CD14-positive monocyte (primary cell): ENCODE measurements at regions not wholly inside any gene's neighbourhood (a gene's known extent, or its start where the extent isn't known, plus 50 kb on each side); places are given as distances from the start of the nearest gene placed in this dataset.

Source experiments
- DNase-seq, 3 donors: peaks; one replicate each; pipeline ENCODE4 v3.0.0-alpha.2; 2011 to 2022
- H2AFZ ChIP-seq: 2 replicates; pipeline ENCODE4 v1.6.0; 2012; ENCODE audit warnings: mild to moderate bottlenecking, low read depth, low read length, inconsistent platforms; ENCODE audit not compliant: insufficient read depth, poor library complexity, severe bottlenecking
- H3K27ac ChIP-seq, 2 donors: 1 replicate in 1 of 2; 2 replicates in 1 of 2; pipeline ENCODE4 v1.5.1; 2012 to 2013; ENCODE audit warnings: low read length in 2 of 2, control low read depth in 1 of 2, inconsistent platforms in 1 of 2, low read depth in 1 of 2, mild to moderate bottlenecking in 1 of 2
- H3K27me3 ChIP-seq, 2 donors: one replicate each; pipeline versions ENCODE4 v1.6.0 to v1.6.1; 2011 to 2013; ENCODE audit warnings: low read length in 2 of 2; ENCODE audit not compliant: control insufficient read depth in 2 of 2, insufficient read depth in 2 of 2
- H3K36me3 ChIP-seq, 2 donors: replicated peaks in 1 of 2; 1 replicate in 1 of 2; 2 replicates in 1 of 2; pipeline versions ENCODE4 v1.5.1 to v1.6.1; 2012 to 2013; ENCODE audit warnings: low read length in 2 of 2, control low read depth in 1 of 2, inconsistent platforms in 1 of 2, mild to moderate bottlenecking in 1 of 2; ENCODE audit not compliant: insufficient read depth in 2 of 2, control insufficient read depth in 1 of 2
- H3K4me1 ChIP-seq, 2 donors: 1 replicate in 1 of 2; 2 replicates in 1 of 2; pipeline versions ENCODE4 v1.5.1 to v1.6.1; 2012 to 2013; ENCODE audit warnings: low read length in 2 of 2, control low read depth in 1 of 2, inconsistent platforms in 1 of 2, mild to moderate bottlenecking in 1 of 2, moderate library complexity in 1 of 2; ENCODE audit not compliant: insufficient read depth in 2 of 2, control insufficient read depth in 1 of 2
- H3K4me2 ChIP-seq: replicated peaks from 2 replicates; pipeline ENCODE3; 2012; ENCODE audit warnings: low read length, moderate library complexity, mild to moderate bottlenecking; ENCODE audit not compliant: poor library complexity, severe bottlenecking; ENCODE audit errors: extremely low read depth
- H3K4me3 ChIP-seq, 3 experiments: fragments of 200-600 bp in 1 of 3; sonication (generic) in 1 of 3; replicated peaks in 1 of 3; 1 replicate in 2 of 3; 2 replicates in 1 of 3; pipeline ENCODE4 v1.5.1; 2011 to 2013; ENCODE audit warnings: low read length in 3 of 3, mild to moderate bottlenecking in 3 of 3, control low read depth in 2 of 3, low read depth in 2 of 3, inconsistent platforms in 1 of 3, moderate library complexity in 1 of 3
- H3K79me2 ChIP-seq: 2 replicates; pipeline ENCODE4 v1.6.0; 2012; ENCODE audit warnings: mild to moderate bottlenecking, control low read depth, inconsistent platforms, low read length, moderate library complexity; ENCODE audit not compliant: insufficient read depth
- H3K9ac ChIP-seq: 2 replicates; pipeline ENCODE4 v1.6.0; 2017; ENCODE audit warnings: low read length, mild to moderate bottlenecking; ENCODE audit not compliant: insufficient read depth, poor library complexity, severe bottlenecking
- H3K9me3 ChIP-seq, 2 donors: replicated peaks in 1 of 2; 1 replicate in 1 of 2; 2 replicates in 1 of 2; pipeline versions ENCODE4 v1.5.1 to v1.6.1; 2012 to 2013; ENCODE audit warnings: low read length in 2 of 2, control low read depth in 1 of 2; ENCODE audit not compliant: control insufficient read depth in 1 of 2, insufficient read depth in 1 of 2
- H4K20me1 ChIP-seq: 2 replicates; pipeline ENCODE4 v1.6.0; 2012; ENCODE audit warnings: mild to moderate bottlenecking, low read length, control low read depth, moderate library complexity; ENCODE audit not compliant: insufficient read depth
- H3K27ac Mint-ChIP-seq, 7 donors: one replicate each; pipeline ENCODE4 v1.8.0; 2020; ENCODE audit warnings: mild to moderate bottlenecking in 7 of 7, mixed read lengths in 7 of 7, moderate library complexity in 6 of 7, inconsistent platforms in 2 of 7
- H3K27me3 Mint-ChIP-seq, 3 donors: one replicate each; pipeline ENCODE4 v1.8.0; 2021 to 2022; ENCODE audit warnings: low read depth in 3 of 3, mild to moderate bottlenecking in 3 of 3, mixed read lengths in 3 of 3, moderate library complexity in 3 of 3, inconsistent platforms in 1 of 3
- H3K36me3 Mint-ChIP-seq, 2 donors: one replicate each; pipeline ENCODE4 v1.8.0; 2020; ENCODE audit warnings: mixed read lengths in 2 of 2, inconsistent platforms in 1 of 2, mild to moderate bottlenecking in 1 of 2
- H3K4me1 Mint-ChIP-seq: one replicate; pipeline ENCODE4 v1.8.0; 2020; ENCODE audit warnings: mild to moderate bottlenecking, mixed read lengths
- H3K4me3 Mint-ChIP-seq, 2 donors: one replicate each; pipeline ENCODE4 v1.8.0; 2020; ENCODE audit warnings: mild to moderate bottlenecking in 2 of 2, mixed read lengths in 2 of 2, moderate library complexity in 1 of 2
- H3K9me3 Mint-ChIP-seq, 7 donors: one replicate each; pipeline ENCODE4 v1.8.0; 2020 to 2022; ENCODE audit warnings: mixed read lengths in 7 of 7, mild to moderate bottlenecking in 6 of 7, moderate library complexity in 6 of 7, inconsistent platforms in 2 of 7
- CTCF ChIP-seq: fragments of 200-600 bp; IDR thresholded peaks from one replicate; pipeline ENCODE4 v1.8.0; 2022; ENCODE audit warnings: antibody characterized with exemption, mild to moderate bottlenecking
- WGBS: methylation state at CpG from one replicate; pipeline ENCODE4 v1.1.5; 2013; ENCODE audit warnings: missing lambda C conversion rate; ENCODE audit not compliant: insufficient coverage; 5-methylcytosine and 5-hydroxymethylcytosine counted together
- intact Hi-C, 2 donors: fragments of 100-400 bp; cut with micrococcal nuclease; formaldehyde crosslinking; loops; one replicate each; pipeline versions ENCODE4 v1.15.0 to v1.15.1; 2023

- Histone ChIP-seq H3K9ac (no peak overlapping the region), H3K79me2 (no peaks in the 10 kb centered on the region), H3K4me3 (no peak overlapping the region), H3K4me2 (no peak overlapping the region), H4K20me1 (no peaks in the 10 kb centered on the region), H3K27ac (no peak overlapping the region), H3K27me3 (peaks cover 15 to 20% of the 10 kb centered on the region in 2 donors), H2AFZ (no peak overlapping the region), H3K9me3 (no peaks in the 10 kb centered on the region), H3K4me1 (no peaks in the 10 kb centered on the region), H3K36me3 (no peaks in the 10 kb centered on the region)
- Mint-ChIP-seq H3K4me1 (no peaks in the 10 kb centered on the region), H3K4me3 (no peak overlapping the region), H3K36me3 (no peaks in the 10 kb centered on the region), H3K27ac (no peak overlapping the region), H3K27me3 (peaks cover 8 to 33% (median 14%) of the 10 kb centered on the region in 3 donors), H3K9me3 (peaks cover 0 to 10% (median 3%) of the 10 kb centered on the region in 7 donors)
- no peak for TF ChIP-seq CTCF
- 100% methylated on average over 1 of the region's 3 CpGs for WGBS
- no peak for DNase-seq
- intact Hi-C loops = no loop called here
Measured at GRCh38 chr5:73265641-73266040, 92.6 kb downstream of the TMEM174 start.

- Histone ChIP-seq H4K20me1 (no peaks in the 10 kb centered on the region), H3K9ac (no peak overlapping the region), H3K36me3 (no peaks in the 10 kb centered on the region), H3K79me2 (no peaks in the 10 kb centered on the region), H3K4me1 (no peaks in the 10 kb centered on the region), H2AFZ (no peak overlapping the region), H3K27me3 (peaks cover 12 to 20% of the 10 kb centered on the region in 2 donors), H3K4me2 (no peak overlapping the region), H3K27ac (no peak overlapping the region), H3K4me3 (no peak overlapping the region), H3K9me3 (no peaks in the 10 kb centered on the region)
- no peak for TF ChIP-seq CTCF
- H3K27ac Mint-ChIP-seq = no peak overlapping the region
- H3K36me3 Mint-ChIP-seq = no peaks in the 10 kb centered on the region
- DNase-seq = no peak
- H3K9me3 Mint-ChIP-seq = peaks cover 0 to 13% (median 2%) of the 10 kb centered on the region in 7 donors
- no peak overlapping the region for H3K4me3 Mint-ChIP-seq
- 90% methylated on average over 4 of the region's 5 CpGs for WGBS
- H3K27me3 Mint-ChIP-seq = peaks cover 4 to 34% (median 12%) of the 10 kb centered on the region in 3 donors
- intact Hi-C loops = no loop called here
- H3K4me1 Mint-ChIP-seq = no peaks in the 10 kb centered on the region
Measured at GRCh38 chr5:73264631-73265030, 91.6 kb downstream of the TMEM174 start.
